ENCODE measurements at regions not wholly inside any gene's neighbourhood (a gene's known extent, or its start where the extent isn't known, plus 50 kb on each side); places are given as distances from the start of the nearest gene placed in this dataset.

DNA sequence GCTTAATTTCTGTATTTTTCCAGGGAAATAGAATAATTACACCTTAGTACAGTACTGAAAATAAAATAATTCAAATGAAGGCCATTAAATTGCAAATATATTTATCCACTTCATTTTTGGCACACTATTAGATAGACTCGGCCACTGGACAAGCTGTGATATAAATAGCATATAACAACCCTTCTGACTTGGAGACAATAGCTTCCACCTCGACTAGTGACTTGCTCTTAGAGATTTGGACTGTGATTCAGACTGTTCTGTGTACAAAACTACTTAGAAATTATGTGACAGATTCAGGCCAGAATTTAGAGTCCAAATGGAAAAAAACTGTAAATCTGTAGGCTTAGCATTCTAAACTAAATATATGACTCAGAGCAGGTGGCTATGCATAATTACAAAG lies 949.9 kb downstream of the LRFN5 start:
- H3K4me3 ChIP-seq (ENCODE audit: low read depth, low read length): no peak overlapping the region
- no peaks in the 10 kb centered on the region for H3K27me3 ChIP-seq (ENCODE audit: control insufficient read depth, insufficient read depth, low read length)
- H3K27ac ChIP-seq (ENCODE audit: low read depth, low read length): no peak overlapping the region
- TF ChIP-seq CTCF (IDR thresholded peaks at IDR 0.05; ENCODE audit: low read depth, low read length): no peak
- no peak for DNase-seq (ENCODE audit: low read depth, low spot score)
- no peaks in the 10 kb centered on the region for H3K9me3 ChIP-seq (ENCODE audit: control insufficient read depth, insufficient read depth, low read length)
- ChIA-PET POLR2A (no interaction called here), CTCF (no interaction called here)

DNA sequence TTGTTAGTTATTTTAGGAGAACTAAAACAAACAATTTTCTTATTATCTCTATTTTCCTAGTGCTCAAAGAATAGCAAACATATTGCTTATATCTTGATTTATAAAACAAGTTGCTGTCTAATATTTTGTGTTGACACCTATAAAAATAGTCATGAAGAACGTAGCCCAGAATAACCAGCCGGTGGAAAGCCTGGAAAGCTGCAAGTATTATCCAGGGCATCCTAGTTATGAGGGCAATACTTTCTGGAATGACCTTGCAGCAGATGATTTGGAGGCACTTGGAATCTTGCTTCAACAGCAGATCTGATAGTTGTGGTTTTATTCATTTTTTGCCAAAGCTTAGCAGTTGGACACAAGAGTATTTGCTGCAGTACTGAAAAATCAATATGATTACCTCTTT lies 948.7 kb downstream of the LRFN5 start:
- no peaks in the 10 kb centered on the region for H3K27me3 ChIP-seq (ENCODE audit: control insufficient read depth, insufficient read depth, low read length)

DNA sequence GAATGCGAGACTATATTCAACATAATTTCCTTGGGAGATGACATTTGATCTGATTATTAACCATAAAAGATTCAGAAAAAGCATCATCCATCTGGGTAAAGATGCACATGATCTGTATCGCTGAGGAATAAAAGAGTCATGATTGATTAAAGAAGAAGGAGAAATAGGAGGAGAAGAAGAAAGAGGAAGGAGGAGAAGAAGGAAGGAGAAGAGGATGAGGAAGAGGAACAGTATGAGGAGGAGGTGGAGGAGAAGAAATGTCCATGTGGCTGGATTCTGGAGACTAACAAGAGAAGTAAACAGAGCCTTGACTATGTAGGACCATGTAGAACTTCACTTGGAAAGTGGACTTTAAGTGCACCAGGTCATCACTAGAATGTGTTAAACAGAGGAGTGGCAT lies 947.4 kb downstream of the LRFN5 start:
- TF ChIP-seq CTCF (IDR thresholded peaks at IDR 0.05; ENCODE audit: low read depth, low read length): no peak
- no peak for DNase-seq (ENCODE audit: low read depth, low spot score)
- ChIA-PET POLR2A (no interaction called here), CTCF (no interaction called here)
- Histone ChIP-seq H3K27me3 (ENCODE audit: control insufficient read depth, insufficient read depth, low read length) (no peaks in the 10 kb centered on the region), H3K9me3 (ENCODE audit: control insufficient read depth, insufficient read depth, low read length) (no peaks in the 10 kb centered on the region), H3K27ac (ENCODE audit: low read depth, low read length) (no peak overlapping the region), H3K4me3 (ENCODE audit: low read depth, low read length) (no peak overlapping the region)

More for the DNA sequence above, 948.7 kb downstream of the LRFN5 start:
- TF ChIP-seq CTCF (IDR thresholded peaks at IDR 0.05; ENCODE audit: low read depth, low read length): no peak
- no peak overlapping the region for H3K4me3 ChIP-seq (ENCODE audit: low read depth, low read length)
- no peaks in the 10 kb centered on the region for H3K9me3 ChIP-seq (ENCODE audit: control insufficient read depth, insufficient read depth, low read length)
- POLR2A ChIA-PET: no interaction called here
- H3K27ac ChIP-seq (ENCODE audit: low read depth, low read length): no peak overlapping the region
- CTCF ChIA-PET: no interaction called here
- DNase-seq (ENCODE audit: low read depth, low spot score): no peak

GRCh38 chr14:42550310-42550709 lies 943.6 kb downstream of the LRFN5 start:
- no peak for DNase-seq (ENCODE audit: low read depth, low spot score)
- Histone ChIP-seq H3K27ac (ENCODE audit: low read depth, low read length) (no peak overlapping the region), H3K9me3 (ENCODE audit: control insufficient read depth, insufficient read depth, low read length) (no peaks in the 10 kb centered on the region), H3K27me3 (ENCODE audit: control insufficient read depth, insufficient read depth, low read length) (no peaks in the 10 kb centered on the region), H3K4me3 (ENCODE audit: low read depth, low read length) (no peak overlapping the region)
- TF ChIP-seq CTCF (IDR thresholded peaks at IDR 0.05; ENCODE audit: low read depth, low read length): no peak
- POLR2A ChIA-PET: no interaction called here
- CTCF ChIA-PET: no interaction called here

DNA sequence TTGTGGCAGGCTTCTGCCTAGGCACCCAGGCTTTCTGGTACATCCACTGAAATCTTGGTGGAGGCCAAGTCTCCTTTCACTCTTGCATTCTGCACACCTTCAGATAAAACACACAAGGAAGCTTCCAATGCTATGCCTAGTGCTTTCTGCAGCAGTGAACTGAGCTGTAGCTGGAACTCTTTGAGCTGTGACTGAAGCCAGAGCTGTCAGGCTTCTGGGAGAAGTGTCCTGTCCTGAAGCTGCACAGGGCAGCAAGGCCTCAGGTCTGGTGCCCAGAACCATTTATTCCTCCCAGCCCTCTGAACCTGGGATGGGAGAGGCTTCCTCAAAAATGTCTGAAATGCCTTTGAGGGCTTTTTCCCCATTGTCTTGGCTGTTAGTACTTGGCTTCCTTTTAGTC lies 941.7 kb downstream of the LRFN5 start:
- ChIA-PET CTCF (no interaction called here), POLR2A (no interaction called here)
- TF ChIP-seq CTCF (IDR thresholded peaks at IDR 0.05; ENCODE audit: low read depth, low read length): no peak
- no peaks in the 10 kb centered on the region for H3K9me3 ChIP-seq (ENCODE audit: control insufficient read depth, insufficient read depth, low read length)
- no peak overlapping the region for H3K27ac ChIP-seq (ENCODE audit: low read depth, low read length)
- no peaks in the 10 kb centered on the region for H3K27me3 ChIP-seq (ENCODE audit: control insufficient read depth, insufficient read depth, low read length)
- H3K4me3 ChIP-seq (ENCODE audit: low read depth, low read length): no peak overlapping the region
- no peak for DNase-seq (ENCODE audit: low read depth, low spot score)

Data from AG04450 (cell line).